ENCODE measurements at regions not wholly inside any gene's neighbourhood (a gene's known extent, or its start where the extent isn't known, plus 50 kb on each side); places are given as distances from the start of the nearest gene placed in this dataset.
A peak's percentile ranks its signal among the peaks of the same experiment; 100 is the strongest.

DNA sequence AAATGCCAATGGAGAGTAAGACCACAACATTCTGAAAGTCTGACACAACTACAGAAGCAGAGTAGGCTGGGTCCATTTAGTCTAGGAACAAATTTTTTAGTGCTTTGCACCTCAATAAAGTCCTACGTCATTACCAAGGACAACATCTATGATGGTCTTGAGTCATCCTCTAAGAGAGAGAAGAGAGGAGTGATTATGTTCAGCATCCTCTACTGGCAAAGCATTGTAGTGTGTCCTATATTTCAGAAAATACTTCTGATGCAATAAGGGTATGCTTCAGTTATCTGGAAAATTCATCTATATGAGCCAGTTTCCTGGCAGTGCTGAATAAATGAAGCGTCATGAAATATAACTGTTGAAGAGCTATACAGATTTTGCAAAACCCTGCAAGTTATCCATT, 95.6 kb downstream of the P2RY1 start:
- TF ChIP-seq, protein P1, sequence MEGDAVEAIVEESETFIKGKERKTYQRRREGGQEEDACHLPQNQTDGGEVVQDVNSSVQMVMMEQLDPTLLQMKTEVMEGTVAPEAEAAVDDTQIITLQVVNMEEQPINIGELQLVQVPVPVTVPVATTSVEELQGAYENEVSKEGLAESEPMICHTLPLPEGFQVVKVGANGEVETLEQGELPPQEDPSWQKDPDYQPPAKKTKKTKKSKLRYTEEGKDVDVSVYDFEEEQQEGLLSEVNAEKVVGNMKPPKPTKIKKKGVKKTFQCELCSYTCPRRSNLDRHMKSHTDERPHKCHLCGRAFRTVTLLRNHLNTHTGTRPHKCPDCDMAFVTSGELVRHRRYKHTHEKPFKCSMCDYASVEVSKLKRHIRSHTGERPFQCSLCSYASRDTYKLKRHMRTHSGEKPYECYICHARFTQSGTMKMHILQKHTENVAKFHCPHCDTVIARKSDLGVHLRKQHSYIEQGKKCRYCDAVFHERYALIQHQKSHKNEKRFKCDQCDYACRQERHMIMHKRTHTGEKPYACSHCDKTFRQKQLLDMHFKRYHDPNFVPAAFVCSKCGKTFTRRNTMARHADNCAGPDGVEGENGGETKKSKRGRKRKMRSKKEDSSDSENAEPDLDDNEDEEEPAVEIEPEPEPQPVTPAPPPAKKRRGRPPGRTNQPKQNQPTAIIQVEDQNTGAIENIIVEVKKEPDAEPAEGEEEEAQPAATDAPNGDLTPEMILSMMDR (conservative IDR thresholded peaks at IDR 0.05; ENCODE audit: low read depth, low read length): no peak
- no peak for DNase-seq (ENCODE audit: low read depth)
- H3K4me3 ChIP-seq (ENCODE audit: low read length): no peak overlapping the region

DNA sequence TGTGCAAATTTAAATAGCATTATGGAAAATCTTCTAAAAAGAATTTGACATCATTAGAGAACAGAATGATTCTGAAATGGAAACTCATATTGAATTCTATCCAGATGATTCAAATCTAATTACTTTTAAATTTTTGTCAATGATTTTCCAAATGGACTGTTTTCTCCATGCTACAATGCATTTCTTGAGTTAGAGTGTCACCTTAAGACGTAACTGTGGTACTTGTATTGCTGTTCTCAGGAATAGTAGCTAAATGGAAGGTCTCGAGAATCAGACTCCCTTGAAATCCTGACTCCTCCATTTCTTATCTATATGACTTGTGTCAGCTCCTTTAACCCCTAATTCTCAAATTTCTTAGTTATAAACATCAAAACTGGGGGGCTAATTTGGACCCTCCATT, 102.3 kb downstream of the P2RY1 start:
- DNase-seq (ENCODE audit: low read depth): no peak
- TF ChIP-seq, protein P1 (conservative IDR thresholded peaks at IDR 0.05; ENCODE audit: low read depth, low read length): no peak
- H3K4me3 ChIP-seq (ENCODE audit: low read length): no peak overlapping the region

DNA sequence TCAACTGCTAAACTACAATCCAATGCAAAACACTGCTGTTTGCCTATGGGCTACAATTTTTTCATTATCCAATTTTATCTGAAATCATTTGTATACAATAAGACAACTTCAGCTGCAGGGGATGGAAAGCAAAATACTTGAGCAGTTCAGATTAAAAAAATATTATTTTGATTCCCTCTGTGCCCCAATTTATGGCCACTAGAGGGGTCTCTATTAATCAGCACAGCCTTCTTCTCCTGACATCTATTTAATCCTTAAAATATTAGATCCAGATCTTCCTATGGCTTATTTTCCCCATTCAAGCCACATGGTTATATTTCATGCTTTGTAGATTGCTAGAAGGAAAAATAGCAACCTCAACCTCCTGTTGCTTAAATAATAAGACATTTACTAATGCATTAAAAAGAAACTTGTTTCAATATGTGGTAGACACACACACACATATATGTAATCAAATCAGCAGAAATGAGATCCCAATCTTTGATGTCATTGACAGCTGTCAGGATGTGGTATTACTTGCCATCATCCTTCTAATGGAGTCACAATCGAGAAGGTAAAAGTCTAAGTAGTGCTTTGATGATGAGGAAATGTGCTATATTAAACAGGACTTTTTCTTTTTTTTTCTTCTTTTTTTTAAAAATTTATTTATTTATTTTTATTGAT, 104.2 kb downstream of the P2RY1 start:
- H3K4me3 ChIP-seq (ENCODE audit: low read length): no peak overlapping the region
- TF ChIP-seq, protein P1 (conservative IDR thresholded peaks at IDR 0.05; ENCODE audit: low read depth, low read length): peak; percentile 35
- DNase-seq (ENCODE audit: low read depth): no peak

DNA sequence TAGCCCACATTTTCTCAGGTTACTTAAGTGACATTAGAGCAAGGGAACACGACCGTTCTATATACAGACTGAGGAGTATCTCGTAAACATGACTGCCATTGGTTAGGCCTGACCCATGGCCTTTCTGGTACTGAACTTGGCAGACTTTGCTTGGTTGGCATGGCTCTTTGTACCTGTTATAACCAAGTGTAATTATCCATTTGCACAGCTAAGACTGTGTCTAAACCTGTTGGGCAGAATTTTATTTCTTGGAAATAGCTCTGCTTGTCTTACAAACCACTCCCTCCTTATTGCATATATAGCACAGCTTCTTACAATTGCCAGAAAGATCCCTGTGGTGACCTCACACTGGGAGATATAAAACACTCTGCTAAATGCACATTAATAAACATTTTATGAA, 106.9 kb downstream of the P2RY1 start:
- no peak for DNase-seq (ENCODE audit: low read depth)
- no peak overlapping the region for H3K4me3 ChIP-seq (ENCODE audit: low read length)
- TF ChIP-seq, protein P1 (conservative IDR thresholded peaks at IDR 0.05; ENCODE audit: low read depth, low read length): no peak

DNA sequence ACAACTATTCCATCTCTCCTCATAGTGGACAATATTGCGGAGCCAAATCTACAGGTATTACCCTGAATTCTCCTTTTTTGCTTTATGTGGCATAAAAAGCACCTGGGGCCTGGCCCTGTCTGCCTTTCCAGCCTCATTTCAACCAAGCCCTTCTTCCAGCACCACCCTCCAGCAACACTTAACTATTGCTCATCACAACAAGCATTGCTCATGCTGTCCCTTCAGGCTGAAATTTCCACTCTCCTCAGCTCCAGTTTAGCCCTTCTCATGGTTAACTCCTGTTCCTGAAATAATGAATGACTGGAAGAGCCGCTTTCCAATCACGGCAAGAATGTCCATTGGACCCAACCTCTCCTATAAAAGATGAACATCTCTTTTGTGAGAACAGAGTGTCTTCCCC, 107.4 kb downstream of the P2RY1 start:
- TF ChIP-seq, protein P1 (conservative IDR thresholded peaks at IDR 0.05; ENCODE audit: low read depth, low read length): no peak
- DNase-seq (ENCODE audit: low read depth): no peak
- H3K4me3 ChIP-seq (ENCODE audit: low read length): no peak overlapping the region

DNA sequence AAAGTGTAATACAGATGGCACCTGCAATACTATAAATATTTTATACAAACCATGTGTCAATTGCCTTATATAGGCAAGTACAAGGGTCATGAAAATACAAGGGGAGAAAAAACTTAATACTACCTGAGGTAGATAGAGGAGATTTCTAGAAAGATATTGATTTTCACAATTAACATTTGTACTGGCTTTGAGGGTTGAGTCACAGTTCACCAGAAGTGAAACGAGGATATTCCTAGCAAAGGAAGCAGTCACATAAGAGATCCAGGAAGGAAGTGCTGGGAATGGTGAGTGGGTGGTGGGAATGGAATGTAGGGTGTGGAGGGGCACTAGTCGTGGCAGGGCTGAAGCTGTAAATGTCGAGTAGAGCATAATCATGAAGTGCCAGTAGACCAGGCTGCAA, 108.7 kb downstream of the P2RY1 start:
- DNase-seq (ENCODE audit: low read depth): no peak

DNA sequence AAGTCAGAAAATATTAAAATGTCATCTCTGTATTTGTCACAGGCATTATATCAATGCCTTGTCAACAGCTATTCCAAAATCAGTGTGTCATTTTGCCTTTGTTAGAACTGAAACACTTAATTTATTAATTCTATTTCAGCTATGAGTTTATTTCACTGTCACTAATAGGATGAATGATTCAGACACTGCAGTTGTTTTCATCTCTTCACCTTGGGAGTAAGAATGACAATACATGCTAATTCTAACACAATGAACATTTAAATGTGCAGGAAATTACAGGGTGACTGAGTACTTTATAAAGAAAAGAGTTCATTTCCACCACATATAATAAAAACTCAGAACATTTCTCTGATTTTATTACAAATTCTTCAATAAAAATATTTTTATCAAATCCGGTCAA, 109.7 kb downstream of the P2RY1 start:
- TF ChIP-seq, protein P1 (conservative IDR thresholded peaks at IDR 0.05; ENCODE audit: low read depth, low read length): no peak
- no peak for DNase-seq (ENCODE audit: low read depth)
- no peak overlapping the region for H3K4me3 ChIP-seq (ENCODE audit: low read length)

More for the DNA sequence above, 108.7 kb downstream of the P2RY1 start:
- TF ChIP-seq, protein P1 (conservative IDR thresholded peaks at IDR 0.05; ENCODE audit: low read depth, low read length): no peak
- H3K4me3 ChIP-seq (ENCODE audit: low read length): no peak overlapping the region
